ENCODE measurements at regions not wholly inside any gene's neighbourhood (a gene's known extent, or its start where the extent isn't known, plus 50 kb on each side); places are given as distances from the start of the nearest gene placed in this dataset.

DNA sequence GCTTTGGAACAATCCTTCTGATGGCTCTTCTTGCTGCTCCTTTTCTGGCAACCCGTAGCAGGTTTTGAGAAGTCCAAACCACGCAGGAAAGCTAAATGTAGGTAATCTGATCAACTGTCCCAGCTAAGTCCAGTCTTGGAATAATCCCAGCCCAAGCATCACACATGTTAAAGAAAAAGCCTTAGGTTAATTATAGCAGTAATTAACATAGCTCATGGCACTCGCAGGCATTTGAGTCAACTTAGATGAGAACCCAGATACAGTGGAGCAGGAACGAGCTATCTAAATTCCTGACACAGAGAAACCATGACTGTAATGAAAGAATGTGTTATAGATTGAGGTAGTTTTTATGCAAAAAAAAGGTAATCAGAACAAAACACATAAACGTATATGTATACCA, 844.8 kb downstream of the CDH9 start:
- DNase-seq, result no peak

DNA sequence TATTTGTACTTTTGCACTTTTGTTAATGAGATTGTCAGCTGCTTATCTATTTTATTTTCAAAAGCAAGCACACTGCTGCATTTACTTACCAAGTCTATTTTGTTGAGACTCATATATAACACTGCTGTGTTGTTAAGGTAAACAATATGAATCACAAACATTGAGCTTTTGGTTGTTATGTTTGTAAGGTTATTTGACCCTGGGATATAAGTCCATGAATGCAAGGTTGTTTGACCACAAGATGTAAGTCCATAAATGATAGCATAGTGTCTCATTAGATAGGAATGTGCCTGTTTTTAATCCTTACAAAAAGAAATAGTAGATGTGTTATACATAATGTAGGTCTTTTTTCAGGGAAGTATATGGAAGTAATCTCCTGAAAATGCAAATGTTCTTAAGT, 845.9 kb downstream of the CDH9 start:
- DNase-seq, result no peak

DNA sequence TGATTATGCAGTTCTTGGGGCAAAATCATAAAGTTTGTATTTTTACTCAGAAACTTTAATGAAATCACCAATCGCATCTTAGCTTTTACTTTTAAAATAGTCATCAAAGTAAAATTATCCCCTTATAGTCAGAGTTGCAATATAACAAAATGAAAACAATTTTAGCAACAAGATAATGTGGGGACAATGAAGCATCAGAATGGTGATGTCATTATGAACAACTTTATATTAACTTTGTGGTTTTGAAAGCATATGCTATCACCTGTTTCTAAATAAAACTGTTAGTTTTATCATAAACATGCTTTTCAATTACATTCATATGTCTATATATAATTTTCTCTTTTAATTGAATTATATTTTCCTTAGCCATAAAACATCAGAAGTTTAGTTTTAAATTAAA, 856.8 kb downstream of the CDH9 start:
- no peak for DNase-seq

DNA sequence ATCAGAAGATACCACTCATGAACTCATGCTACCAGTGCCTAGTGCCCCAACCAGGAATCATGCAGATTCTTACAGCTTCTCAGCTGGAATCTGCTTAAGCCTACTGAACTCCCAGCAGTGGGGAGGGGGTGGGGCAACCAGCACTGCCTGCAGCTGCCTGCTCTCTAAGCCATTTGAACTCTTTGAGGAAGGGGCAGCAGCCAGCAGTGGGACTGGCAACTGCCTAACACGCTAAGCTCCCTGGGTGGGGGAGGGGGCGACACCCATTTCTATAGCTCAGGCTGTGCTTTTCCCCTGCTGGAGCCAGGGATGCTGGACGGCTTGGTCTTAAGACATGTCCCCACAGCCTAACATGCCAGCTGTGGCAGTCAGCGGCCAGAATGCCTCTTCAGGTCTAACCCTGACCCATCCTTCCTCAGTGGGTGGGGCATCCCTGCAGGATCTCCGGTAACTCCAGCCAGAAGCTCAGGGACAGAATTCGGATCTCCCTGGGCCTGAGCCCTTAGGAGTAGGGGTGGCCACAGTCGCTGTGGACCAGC, 889.7 kb downstream of the CDH9 start:
- DNase-seq, result no peak

DNA sequence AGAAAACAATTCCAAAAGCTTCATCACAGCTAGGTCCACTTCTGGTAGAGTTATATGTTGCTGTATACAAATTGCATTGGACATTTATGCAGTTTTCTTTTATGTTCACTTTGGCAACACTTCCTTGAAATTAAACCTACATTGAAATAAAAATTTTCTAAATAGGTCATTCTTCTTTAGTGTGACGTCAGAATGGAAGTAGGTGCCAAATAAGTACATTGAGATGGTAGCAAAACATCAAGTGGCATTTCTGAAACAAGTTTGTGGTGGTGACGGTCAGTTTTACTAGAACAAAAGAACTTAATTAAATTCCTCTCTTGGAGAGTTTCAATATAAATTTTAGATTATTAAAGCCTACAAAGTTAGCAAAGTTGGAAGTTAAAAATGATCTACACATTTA, 895.1 kb downstream of the CDH9 start:
- DNase-seq, result no peak

DNA sequence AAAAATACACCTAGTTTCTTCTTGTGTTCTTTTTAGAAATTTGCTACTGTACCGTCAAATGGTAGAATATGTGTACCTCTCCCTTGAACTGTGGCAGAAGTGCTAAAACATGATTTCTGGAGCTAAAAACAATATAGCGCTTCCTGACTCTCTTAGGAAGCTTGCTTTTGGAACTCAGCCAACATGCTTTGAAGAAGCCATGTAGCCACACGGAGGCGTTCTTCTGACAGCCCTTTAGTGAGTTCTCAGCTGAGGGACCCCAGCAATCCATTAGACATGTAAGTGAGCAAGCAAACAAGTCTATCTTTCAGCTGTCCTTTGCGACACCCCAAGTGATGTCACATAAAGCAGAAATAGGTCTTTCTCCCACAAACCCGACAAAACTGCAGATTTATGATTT, 917.0 kb downstream of the CDH9 start:
- DNase-seq, result peak; percentile 7

DNA sequence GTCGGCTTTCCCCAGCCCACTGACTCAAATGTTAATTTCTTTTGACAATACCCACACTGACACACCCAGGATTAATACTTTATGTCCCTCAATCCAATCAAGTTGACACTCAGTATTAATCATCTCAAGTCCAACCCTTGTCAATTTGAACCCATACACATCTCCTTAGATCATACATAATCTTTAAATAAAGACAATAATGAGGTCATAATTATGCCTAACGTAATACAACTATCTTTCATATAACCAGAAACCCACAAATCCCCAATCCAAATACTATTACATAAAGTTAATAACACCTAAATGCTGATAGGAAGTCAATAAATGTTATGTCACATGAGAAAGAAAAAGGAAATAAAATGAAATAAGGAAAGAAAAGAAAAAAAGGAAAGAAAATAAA, 934.2 kb downstream of the CDH9 start:
- no peak for DNase-seq

DNA sequence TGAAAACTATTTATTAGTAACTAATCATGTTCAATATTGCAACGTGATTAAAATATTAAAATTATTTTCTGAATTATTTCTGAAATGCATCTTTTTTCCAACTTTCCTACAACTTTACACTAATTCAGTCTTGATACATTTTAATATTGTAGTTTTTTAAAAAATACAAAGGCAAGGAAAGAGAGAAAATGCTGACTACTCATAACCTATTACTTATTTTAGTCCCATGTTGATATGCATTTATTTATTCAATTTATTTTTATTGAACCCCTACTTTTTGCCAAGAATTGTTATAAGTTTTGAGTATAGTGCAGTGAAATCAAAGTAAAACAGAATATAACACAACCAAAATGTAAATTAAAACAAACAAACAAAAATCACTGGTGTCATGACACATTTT, 978.2 kb downstream of the CDH9 start:
- no peak for DNase-seq

DNA sequence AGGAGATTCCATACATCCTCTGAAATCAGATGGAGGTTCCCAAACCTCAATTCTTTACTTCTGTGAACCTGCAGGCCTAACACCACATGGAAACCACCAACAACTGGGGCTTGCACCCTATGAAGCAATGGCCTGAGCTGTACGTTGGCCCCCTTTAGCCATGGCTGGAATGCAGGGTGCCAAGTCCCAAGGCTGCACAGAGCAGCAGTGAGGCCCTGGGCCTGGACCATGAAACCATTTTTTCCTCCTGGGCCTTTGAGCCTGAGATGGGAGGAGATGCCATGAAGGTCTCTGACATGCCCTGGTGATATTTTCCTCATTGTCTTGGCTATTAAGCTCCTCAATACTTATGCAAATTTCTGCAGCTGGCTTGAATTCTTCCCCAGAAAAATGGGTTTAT, 983.8 kb downstream of the CDH9 start:
- DNase-seq, result no peak

DNA sequence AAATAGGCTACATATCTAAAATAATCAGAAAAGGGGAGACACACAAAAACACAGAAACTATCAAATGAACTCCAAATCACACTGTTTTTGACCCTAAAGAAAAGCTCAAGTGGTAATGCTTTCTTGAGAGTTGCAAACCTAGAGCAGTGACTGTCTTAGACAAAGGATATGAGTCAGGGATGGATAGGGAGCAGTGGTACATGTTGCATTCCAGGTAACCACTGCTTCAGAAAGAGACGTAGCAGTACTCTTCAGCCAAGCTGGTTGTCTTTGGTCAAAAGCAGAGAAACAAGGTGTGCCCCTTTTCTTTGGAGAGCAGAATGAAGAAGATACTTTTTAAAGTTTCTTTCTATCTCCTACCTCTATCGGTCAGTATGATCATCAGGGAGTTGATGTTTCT, 1003.6 kb downstream of the CDH9 start:
- DNase-seq, result no peak

DNA sequence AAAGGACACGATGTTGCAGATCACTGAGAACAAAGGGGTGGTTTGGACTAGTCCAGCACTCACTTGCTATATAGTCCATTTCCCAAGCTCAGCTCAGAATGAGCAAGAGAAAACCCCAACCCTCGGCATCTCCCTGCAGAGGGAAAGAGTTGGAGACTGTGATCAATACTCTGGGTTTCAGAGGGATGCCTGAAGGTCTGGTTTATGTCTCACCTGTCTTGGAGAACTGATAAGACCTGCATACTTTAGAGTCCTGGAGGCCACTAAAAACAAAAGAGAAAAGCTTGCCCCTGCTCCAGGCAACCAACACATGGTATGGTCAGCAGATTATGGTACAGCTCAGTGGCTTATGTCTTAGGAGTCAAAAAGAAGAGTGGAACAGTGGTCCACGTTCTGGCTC, 1006.9 kb downstream of the CDH9 start:
- DNase-seq, result no peak

DNA sequence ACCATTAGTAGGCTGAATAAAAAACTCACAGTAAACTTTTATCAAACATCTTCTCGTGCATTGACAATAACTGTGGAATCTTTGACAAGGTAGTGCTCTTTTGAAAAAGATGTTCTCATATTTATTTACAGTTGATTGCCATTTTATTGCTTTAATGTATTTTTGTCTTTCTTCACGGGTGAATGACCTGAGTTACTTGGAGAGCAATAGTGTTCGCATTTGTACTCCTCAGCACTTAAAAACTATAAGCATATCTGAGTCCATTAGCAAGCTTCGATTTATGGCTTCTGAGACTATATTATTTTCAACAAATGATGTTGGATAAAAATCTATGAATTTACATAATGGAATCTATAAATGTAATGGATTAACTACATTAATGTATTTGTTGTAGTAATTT, 1012.3 kb downstream of the CDH9 start:
- DNase-seq, result peak; percentile 81

DNA sequence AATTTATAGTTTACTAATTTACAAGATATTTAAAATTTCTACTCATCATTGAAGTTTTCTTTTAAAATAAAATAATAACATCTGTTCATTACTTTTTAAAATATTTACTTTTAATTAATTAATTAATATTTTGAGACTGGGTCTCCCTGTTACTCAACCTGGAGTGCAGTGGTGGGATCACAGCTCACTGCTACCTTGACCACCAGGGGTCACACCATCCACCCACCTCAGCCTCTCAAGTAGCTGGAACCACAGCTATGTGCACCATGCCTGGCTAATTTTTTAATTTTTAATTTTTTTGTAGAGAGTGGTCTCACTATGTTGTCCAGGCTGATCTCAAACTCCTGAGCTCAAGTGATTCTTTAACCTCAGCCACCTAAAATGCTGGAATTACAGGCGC, 1013.6 kb downstream of the CDH9 start:
- DNase-seq, result no peak

DNA sequence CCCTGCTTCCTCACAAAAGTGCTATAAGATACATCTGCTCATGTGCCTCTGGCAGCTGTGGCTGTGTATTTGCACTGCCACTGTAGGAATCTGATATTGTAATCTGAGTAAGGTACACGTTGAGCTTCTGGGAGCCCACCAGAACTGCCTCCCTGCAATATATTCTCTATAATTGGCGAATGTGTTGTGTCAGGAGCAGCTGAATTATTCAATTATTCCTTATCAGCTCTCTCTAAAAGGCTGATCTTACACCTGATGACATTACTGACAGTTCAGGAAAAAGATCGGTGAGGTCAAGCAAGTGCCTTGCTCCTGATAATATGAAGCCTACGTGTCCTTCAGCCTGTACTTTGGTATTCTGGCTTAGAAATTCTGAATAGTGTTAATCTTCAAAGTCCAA, 1015.0 kb downstream of the CDH9 start:
- no peak for DNase-seq

DNA sequence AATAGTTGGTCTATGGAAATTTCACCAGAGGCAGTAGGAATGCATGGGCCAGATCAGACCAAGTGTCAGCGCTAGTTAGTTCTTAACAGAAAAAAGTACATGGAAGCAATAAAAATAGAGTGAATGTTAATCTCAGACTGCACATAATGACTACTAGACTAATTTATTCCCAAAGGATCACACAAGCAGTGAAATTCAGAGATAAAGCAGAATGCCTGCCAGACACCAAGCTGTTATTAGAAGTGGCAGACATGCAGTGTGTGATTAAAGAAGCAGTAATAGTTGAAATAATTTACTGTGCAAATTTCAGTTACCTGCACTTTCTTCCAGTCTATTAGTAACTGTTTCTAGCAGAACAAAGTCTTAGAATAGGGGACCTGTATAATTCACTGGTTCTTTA, 1024.2 kb downstream of the CDH9 start:
- DNase-seq, result no peak

DNA sequence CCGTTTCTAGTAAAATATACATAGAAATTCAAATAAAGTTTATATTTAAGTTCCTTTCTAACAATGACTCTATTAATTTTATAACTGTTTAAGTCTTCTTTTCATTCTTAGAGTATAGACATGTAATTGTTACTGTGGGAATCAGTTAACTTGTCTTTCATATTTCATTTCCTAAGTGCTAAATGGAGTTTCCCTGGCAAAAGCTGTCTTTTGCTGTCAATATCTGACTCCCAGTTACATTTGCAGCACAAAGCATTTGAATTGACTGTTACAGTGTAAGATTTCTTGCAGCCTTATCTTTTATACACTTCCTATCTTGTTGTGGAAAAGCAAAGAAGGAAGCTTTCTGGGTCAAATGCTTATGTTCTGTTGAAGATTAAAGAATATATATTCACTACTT, 1026.3 kb downstream of the CDH9 start:
- no peak for DNase-seq

DNA sequence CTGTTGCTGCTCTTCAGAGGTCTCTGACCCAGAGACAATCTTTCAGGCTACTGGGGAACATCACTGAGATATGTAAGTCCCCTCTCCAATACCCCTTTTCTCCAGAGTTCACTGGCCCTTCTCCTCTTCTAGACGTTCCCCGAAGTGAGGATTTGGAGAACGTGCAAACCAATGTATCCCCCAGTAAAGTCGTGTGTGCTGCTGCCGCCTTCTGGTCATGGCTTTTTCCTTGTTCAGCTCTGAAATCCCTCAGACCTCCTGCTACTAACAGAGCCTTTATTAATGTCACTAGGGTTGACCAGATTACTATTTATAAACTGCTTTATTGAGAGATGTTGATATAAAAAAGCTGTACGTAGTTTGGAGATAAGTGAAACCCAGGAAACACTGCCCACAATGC, 1028.6 kb downstream of the CDH9 start:
- no peak for DNase-seq

DNA sequence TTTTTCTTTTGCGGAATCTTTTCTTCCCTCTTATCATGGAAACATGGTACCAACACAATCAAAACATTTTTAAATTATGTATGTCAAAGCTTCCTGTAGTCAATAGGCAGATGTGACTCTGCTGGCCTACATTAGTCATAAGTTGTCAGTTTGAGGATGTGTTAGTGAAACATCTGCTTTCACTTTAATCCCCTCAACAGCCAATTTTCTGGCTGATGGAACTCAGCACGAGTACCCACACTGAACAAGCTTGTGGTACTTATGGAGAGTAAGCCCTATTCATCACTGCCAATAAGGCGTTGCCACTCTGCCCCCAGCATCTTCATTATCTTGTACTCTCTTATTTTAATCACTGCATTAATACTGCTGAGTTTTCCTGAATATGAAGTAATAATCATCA, 1034.4 kb downstream of the CDH9 start:
- DNase-seq, result no peak

DNA sequence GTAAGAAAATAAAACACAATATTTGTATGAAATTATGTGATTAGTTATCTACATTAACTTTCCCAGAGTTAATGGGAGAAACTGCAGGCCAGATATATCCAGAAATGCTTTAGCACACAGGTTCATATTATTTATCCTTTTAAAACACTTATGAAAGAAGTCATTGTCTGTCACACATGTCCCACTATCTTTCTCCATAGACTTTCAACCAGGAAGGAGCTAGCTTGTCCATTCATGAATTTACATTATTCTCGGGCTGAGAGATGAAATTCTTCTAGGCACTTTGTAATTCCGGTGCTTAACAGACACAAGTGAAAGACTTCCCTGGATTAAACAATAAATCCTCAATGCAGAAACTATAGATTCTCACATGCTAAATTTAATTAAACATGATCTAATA, 1043.2 kb downstream of the CDH9 start:
- DNase-seq, result no peak

DNA sequence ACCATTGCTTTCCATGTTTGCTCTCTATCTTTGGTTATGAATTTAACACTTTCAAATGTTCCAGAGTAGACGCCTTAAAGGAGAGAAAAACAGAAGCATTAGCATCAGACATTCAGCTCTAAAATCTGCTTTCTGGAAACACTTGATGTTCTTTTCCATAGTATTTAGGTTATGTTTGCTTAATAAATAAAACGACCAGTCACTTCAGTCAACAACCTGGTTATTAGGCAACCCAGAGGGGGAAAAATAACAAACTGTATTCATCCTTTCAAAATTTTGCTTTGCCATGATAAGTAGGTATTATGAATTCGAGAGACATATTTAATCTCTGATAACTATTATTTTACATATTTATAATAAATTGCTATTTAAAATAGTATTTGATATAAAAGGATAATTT, 1044.7 kb downstream of the CDH9 start:
- no peak for DNase-seq

DNA sequence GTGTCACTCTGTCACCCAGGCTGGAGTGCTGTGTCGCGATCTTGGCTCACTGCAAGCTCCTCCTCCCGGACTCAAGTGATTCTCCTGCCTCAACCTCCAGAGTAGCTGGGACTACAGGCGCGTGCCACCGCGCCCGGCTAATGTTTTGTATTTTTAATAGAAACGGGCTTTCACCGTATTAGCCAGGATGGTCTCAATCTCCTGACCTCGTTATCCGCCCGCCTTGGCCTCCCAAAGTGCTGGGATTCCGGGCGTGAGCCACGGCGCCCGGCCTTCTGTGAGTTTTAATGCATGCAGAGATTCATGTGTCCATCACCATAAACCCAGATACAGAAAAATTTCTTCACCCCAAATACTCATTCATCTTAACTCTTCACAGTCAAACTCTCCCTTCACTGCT, 1046.7 kb downstream of the CDH9 start:
- no peak for DNase-seq

DNA sequence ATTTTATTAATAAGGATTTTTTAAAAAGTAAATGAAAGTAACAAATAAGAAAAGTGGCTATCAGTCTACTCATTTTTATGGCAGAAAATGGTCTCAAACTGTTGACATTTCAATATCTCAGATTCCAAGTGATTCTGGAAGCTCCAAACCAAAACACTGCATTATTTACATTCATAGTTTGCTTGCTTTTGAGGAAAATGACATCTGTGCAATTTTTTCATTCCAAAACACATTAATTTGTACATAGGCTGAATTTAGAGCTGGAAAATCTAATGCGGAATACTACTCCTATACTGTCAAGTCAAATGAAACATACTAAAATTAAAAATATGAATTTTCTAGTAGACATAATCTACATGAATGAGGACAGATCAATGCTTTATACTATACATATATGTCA, 1047.6 kb downstream of the CDH9 start:
- DNase-seq, result no peak

DNA sequence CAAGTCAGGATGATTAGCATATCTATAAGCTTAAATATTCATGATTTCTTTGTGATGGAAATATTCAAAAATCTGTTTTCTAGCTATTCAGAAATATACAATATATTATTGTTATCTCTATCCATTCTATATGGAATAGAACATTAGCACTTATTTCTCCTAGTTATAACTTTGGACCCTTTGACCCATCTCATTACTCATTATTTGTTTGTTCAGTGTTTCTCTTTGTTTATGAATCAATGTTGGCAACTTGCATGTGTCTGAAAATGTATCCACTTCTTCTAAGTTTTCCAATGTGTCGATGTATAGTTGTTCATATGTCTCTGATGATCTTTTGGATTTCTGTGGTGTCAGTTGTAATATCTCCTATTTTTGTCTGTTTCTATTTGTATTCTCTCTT, 1059.3 kb downstream of the CDH9 start:
- DNase-seq, result no peak

DNA sequence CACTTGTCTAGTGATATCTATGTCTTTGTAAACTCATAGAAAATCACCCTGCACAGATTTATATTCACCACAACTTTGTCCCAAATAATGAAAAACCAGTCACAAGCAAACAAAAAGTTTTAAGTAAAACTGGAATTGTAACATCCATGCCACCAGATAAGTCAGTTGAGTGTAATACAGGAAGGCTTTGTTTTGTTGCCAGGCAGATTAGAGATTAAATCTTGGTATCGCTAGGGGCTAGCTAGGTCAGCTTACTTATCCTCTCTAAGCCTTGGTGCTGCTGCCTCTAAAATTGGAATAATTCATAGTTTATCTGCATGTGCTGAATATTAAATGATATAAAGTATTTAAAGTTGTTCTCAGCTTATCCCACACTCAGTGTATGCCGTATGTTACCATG, 1062.5 kb downstream of the CDH9 start:
- no peak for DNase-seq

DNA sequence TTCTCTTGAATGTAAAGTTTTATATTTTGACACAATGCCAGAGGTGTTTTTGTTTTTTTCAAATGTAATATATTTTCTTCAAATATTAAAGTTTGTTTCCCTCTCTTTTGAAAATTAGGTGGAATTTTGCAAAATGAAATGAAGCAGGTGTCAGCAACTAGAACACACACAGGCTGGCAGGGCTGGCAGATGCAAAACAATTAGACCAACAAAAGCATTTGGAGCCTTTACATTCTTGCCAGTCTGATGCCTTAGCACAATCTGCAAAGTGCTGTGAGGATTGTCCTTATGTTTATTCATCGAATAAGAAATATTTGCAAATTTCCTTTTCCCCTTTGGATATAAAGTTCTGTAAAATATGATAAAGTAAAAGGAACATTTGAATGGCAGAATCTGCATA, 1063.9 kb downstream of the CDH9 start:
- no peak for DNase-seq

DNA sequence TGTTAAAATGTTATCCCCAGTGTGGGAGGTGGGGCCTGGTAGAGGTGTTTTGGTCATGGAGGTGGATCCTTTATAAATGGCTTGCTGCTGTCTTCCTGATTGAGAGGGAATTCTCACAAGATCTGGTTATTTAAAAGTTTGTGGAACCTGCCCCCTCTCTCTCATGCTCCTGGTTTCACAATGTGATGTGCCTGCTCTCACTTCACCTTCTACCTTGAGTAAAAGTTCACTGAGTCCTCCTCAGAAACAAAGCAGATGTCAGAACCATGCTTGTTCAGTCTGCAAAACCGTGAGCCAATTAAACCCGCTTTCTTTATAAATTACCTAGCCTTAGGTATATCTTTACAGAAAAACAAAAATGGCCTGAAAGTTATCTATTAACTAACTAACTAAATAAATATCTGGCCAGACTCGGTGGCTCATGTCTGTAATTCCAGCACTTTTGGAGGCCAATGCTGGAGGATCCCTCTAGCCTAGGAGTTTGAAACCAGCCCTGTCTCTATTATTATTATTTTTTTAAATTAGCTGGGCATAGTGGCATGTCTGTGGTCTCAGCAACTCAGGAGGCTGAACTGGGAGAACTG, 1067.4 kb downstream of the CDH9 start:
- DNase-seq, result no peak

Data from NCI-H1105 treated with DMSO at 0.1 percent for 48 hours (cell line).